Adrenal gland (tissue), 9 donors: ENCODE measurements at regions not wholly inside any gene's neighbourhood (a gene's known extent, or its start where the extent isn't known, plus 50 kb on each side); places are given as distances from the start of the nearest gene placed in this dataset.

Experiments used
- DNase-seq, 7 donors: peaks; one replicate each; pipeline ENCODE4 v3.0.0-alpha.2; 2019 to 2020
- H3K27ac ChIP-seq, 5 donors: fragments of 200-600 bp; sonication (generic) in 4 of 5; 1 replicate in 3 of 5; 2 replicates in 2 of 5; pipeline versions ENCODE4 v1.5.1 to v1.8.0; 2016 to 2020; ENCODE audit warnings: mild to moderate bottlenecking in 1 of 5
- H3K27me3 ChIP-seq: fragments of 200-600 bp; 2 replicates; pipeline ENCODE4 v1.8.0; 2021
- H3K36me3 ChIP-seq, 2 donors: fragments of 200-600 bp; replicated peaks in 1 of 2; 1 replicate in 1 of 2; 2 replicates in 1 of 2; pipeline versions ENCODE4 v1.5.1 to v1.8.0; 2018 to 2022
- H3K4me1 ChIP-seq, 2 donors: fragments of 200-600 bp; replicated peaks in 1 of 2; 1 replicate in 1 of 2; 2 replicates in 1 of 2; pipeline versions ENCODE4 v1.5.1 to v1.8.0; 2018 to 2021
- H3K4me3 ChIP-seq, 4 donors: fragments of 200-600 bp; sonication (generic) in 3 of 4; one replicate each; pipeline ENCODE4 v1.5.1; 2016 to 2018
- H3K9me3 ChIP-seq, 3 donors: fragments of 200-600 bp; sonication (generic) in 1 of 3; replicated peaks in 1 of 3; 1 replicate in 2 of 3; 2 replicates in 1 of 3; pipeline versions ENCODE4 v1.5.1 to v1.8.0; 2016 to 2021
- CTCF ChIP-seq, 6 experiments: fragments of 450-650 bp in 4 of 6; fragments of 200-600 bp in 2 of 6; sonication (generic) in 1 of 6; IDR thresholded peaks; 1 replicate in 5 of 6; 2 replicates in 1 of 6; pipeline versions ENCODE4 v1.5.1 to v1.8.0; 2016 to 2021; ENCODE audit warnings: antibody characterized with exemption in 6 of 6, mild to moderate bottlenecking in 2 of 6, moderate library complexity in 1 of 6
- POLR2A ChIP-seq, 2 donors: fragments of 450-650 bp; IDR thresholded peaks; one replicate each; pipeline ENCODE4 v1.6.1; 2017; ENCODE audit warnings: antibody characterized with exemption in 2 of 2, mild to moderate bottlenecking in 2 of 2, moderate library complexity in 1 of 2
- WGBS, 4 donors: extraction: QIAGEN DNeasy Blood & Tissue Kit in 2 of 4; methylation state at CpG; one replicate each; pipeline versions ENCODE4 v1.1.5 to v1.1.7; 2013 to 2017; 5-methylcytosine and 5-hydroxymethylcytosine counted together
- intact Hi-C, 2 donors: fragments of 100-400 bp; cut with DNase I; formaldehyde crosslinking; loops; one replicate each; pipeline versions ENCODE4 v1.14.1 to v1.15.0; 2022 to 2023
- donor health status: healthy with polysubstance abuse.
- donor health status: Bipolar disorder and iron deficiency.
- donor health status: DM: yes; HTN: yes; CAD: no.
- donor health status: DM: no; HTN: no; CAD: no.
- donor health status: DM: no; HTN: no; CAD: no.

- Histone ChIP-seq H3K27ac (peak overlapping the region in 1 of 5 donors; percentile 29), H3K36me3 (no peaks in the 10 kb centered on the region), H3K4me3 (no peak overlapping the region), H3K9me3 (no peaks in the 10 kb centered on the region), H3K4me1 (peaks cover 0 to 5% of the 10 kb centered on the region in 2 donors), H3K27me3 (no peaks in the 10 kb centered on the region)
- 32 to 56% (median 40%) methylated on average over 2 of the region's 2 CpGs for WGBS, 4 donors
- TF ChIP-seq POLR2A (IDR thresholded peaks at IDR 0.05): no peak
- no peak for TF ChIP-seq CTCF (IDR thresholded peaks at IDR 0.05)
- no peak for DNase-seq
- intact Hi-C loops: no loop called here
Observed at GRCh38 chr12:91603060-91603459, 420.4 kb upstream of the DCN start.

DNA sequence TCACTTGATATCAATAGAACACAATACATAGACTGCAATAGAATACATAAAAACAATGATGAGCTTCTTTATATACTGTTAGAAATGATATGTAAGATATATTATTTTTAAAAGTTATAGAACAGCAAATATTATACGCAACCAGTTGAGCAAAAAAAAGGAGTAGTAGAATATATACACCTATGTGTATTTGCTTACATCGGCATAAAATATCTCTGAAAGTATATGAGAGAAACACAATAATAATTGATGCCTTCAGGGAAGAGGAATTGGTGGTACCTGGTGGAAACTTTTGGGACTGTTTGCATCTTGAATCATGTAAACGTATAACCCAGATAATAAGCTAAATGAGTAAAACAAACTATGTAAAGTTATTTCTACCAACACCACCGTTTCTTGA, 418.4 kb upstream of the DCN start:
- DNase-seq: no peak
- TF ChIP-seq CTCF (IDR thresholded peaks at IDR 0.05) (no peak), POLR2A (IDR thresholded peaks at IDR 0.05) (no peak)
- Histone ChIP-seq H3K4me1 (peaks cover 0 to 5% of the 10 kb centered on the region in 2 donors), H3K9me3 (no peaks in the 10 kb centered on the region), H3K27me3 (no peaks in the 10 kb centered on the region), H3K36me3 (no peaks in the 10 kb centered on the region), H3K27ac (no peak overlapping the region), H3K4me3 (no peak overlapping the region)
- intact Hi-C loops: no loop called here
- 87 to 93% (median 90%) methylated on average over 4 of the region's 4 CpGs for WGBS, 4 donors

- TF ChIP-seq POLR2A (IDR thresholded peaks at IDR 0.05) (no peak), CTCF (IDR thresholded peaks at IDR 0.05) (no peak)
- H3K27me3 ChIP-seq: no peaks in the 10 kb centered on the region
- DNase-seq: no peak
- H3K36me3 ChIP-seq: no peaks in the 10 kb centered on the region
- no peaks in the 10 kb centered on the region for H3K4me1 ChIP-seq
- intact Hi-C loops: no loop called here
- no peak overlapping the region for H3K27ac ChIP-seq
- H3K9me3 ChIP-seq: no peaks in the 10 kb centered on the region
- WGBS, 4 donors: 51 to 55% (median 53%) methylated on average over 1 of the region's 1 CpG
- no peak overlapping the region for H3K4me3 ChIP-seq
Observed at GRCh38 chr12:91594715-91595114, 412.1 kb upstream of the DCN start.

DNA sequence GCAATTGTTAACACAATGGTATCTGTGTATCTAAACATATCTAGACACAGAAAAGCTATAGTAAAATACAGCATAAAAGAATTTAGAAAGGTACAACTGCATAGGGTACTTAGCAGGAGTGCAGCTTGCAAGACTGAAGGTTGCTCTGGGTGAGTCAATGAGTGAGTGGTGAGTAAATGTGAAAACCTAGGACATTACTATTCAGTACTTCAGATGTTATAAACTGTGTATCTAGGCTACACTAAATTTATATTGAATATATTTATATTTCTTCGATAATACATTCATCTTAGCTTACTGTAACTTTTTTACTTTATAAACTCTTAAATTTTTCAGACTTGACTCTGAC, 409.0 kb upstream of the DCN start:
- Histone ChIP-seq H3K9me3 (no peaks in the 10 kb centered on the region), H3K36me3 (no peaks in the 10 kb centered on the region), H3K4me3 (no peak overlapping the region), H3K4me1 (no peaks in the 10 kb centered on the region), H3K27ac (no peak overlapping the region), H3K27me3 (no peaks in the 10 kb centered on the region)
- no peak for DNase-seq
- TF ChIP-seq POLR2A (IDR thresholded peaks at IDR 0.05): no peak
- no peak for TF ChIP-seq CTCF (IDR thresholded peaks at IDR 0.05)
- intact Hi-C loops: no loop called here
- WGBS, 4 donors: 0 to 57% (median 41%) methylated on average over 1 of the region's 1 CpG
